Dendritic cell treated with granulocyte-macrophage colony-stimulating factor and Interleukin-4, amounts not matched to agents 40 ng/mL and 50 ng/mL, for 4 days (primary cell): ENCODE measurements at regions not wholly inside any gene's neighbourhood (a gene's known extent, or its start where the extent isn't known, plus 50 kb on each side); places are given as distances from the start of the nearest gene placed in this dataset.

Experiments used
- H3K27ac Mint-ChIP-seq: one replicate; pipeline ENCODE4 v1.8.0; 2022; ENCODE audit warnings: mild to moderate bottlenecking, mixed read lengths
- H3K27me3 Mint-ChIP-seq: one replicate; pipeline ENCODE4 v1.8.0; 2022; ENCODE audit warnings: mild to moderate bottlenecking, mixed read lengths
- H3K36me3 Mint-ChIP-seq: one replicate; pipeline ENCODE4 v1.8.0; 2022; ENCODE audit warnings: low read depth, mixed read lengths
- H3K4me1 Mint-ChIP-seq: one replicate; pipeline ENCODE4 v1.8.0; 2022; ENCODE audit warnings: low read depth, mixed read lengths
- H3K4me3 Mint-ChIP-seq: one replicate; pipeline ENCODE4 v1.8.0; 2022; ENCODE audit warnings: mild to moderate bottlenecking, moderate library complexity, mixed read lengths
- H3K9me3 Mint-ChIP-seq: one replicate; pipeline ENCODE4 v1.8.0; 2022; ENCODE audit warnings: mixed read lengths
- intact Hi-C: fragments of 100-400 bp; cut with micrococcal nuclease; formaldehyde crosslinking; loops from one replicate; pipeline ENCODE4 v1.15.0; 2022

- Mint-ChIP-seq H3K27ac (no peak overlapping the region), H3K9me3 (no peaks in the 10 kb centered on the region), H3K27me3 (peaks cover 24% of the 10 kb centered on the region), H3K36me3 (no peaks in the 10 kb centered on the region), H3K4me3 (no peak overlapping the region), H3K4me1 (peaks cover 5% of the 10 kb centered on the region)
- intact Hi-C loops: no loop called here
Observed at GRCh38 chr7:26553128-26553527, 261.5 kb downstream of the SNX10 start.

- H3K4me3 Mint-ChIP-seq: no peak overlapping the region
- H3K36me3 Mint-ChIP-seq: no peaks in the 10 kb centered on the region
- no peaks in the 10 kb centered on the region for H3K9me3 Mint-ChIP-seq
- intact Hi-C loops: no loop called here
- no peak overlapping the region for H3K27ac Mint-ChIP-seq
- H3K4me1 Mint-ChIP-seq: peaks cover 5% of the 10 kb centered on the region
- H3K27me3 Mint-ChIP-seq: peaks cover 23% of the 10 kb centered on the region
Observed at GRCh38 chr7:26553582-26553981, 261.9 kb downstream of the SNX10 start.

GRCh38 chr7:26554952-26555351, 263.3 kb downstream of the SNX10 start:
- peaks cover 5% of the 10 kb centered on the region for H3K4me1 Mint-ChIP-seq
- H3K9me3 Mint-ChIP-seq: no peaks in the 10 kb centered on the region
- H3K4me3 Mint-ChIP-seq: no peak overlapping the region
- H3K27ac Mint-ChIP-seq: no peak overlapping the region
- H3K27me3 Mint-ChIP-seq: peaks cover 19% of the 10 kb centered on the region
- no peaks in the 10 kb centered on the region for H3K36me3 Mint-ChIP-seq
- intact Hi-C loops: no loop called here

- intact Hi-C loops: no loop called here
- Mint-ChIP-seq H3K4me1 (no peaks in the 10 kb centered on the region), H3K27me3 (peaks cover 10% of the 10 kb centered on the region), H3K4me3 (no peak overlapping the region), H3K27ac (no peak overlapping the region), H3K9me3 (no peaks in the 10 kb centered on the region), H3K36me3 (no peaks in the 10 kb centered on the region)
Observed at GRCh38 chr7:26556061-26556881, 264.6 kb downstream of the SNX10 start.

GRCh38 chr7:26560526-26561256, 269.0 kb downstream of the SNX10 start:
- no peaks in the 10 kb centered on the region for H3K4me1 Mint-ChIP-seq
- H3K9me3 Mint-ChIP-seq: no peaks in the 10 kb centered on the region
- peaks cover 1% of the 10 kb centered on the region for H3K27me3 Mint-ChIP-seq
- H3K36me3 Mint-ChIP-seq: no peaks in the 10 kb centered on the region
- H3K4me3 Mint-ChIP-seq: no peak overlapping the region
- intact Hi-C loops: no loop called here
- H3K27ac Mint-ChIP-seq: no peak overlapping the region

GRCh38 chr7:26562841-26563240, 271.2 kb downstream of the SNX10 start:
- Mint-ChIP-seq H3K4me3 (no peak overlapping the region), H3K9me3 (no peaks in the 10 kb centered on the region), H3K27me3 (peaks cover 1% of the 10 kb centered on the region), H3K36me3 (no peaks in the 10 kb centered on the region), H3K4me1 (no peaks in the 10 kb centered on the region), H3K27ac (no peak overlapping the region)
- intact Hi-C loops: no loop called here

GRCh38 chr7:26563406-26563805, 271.7 kb downstream of the SNX10 start:
- Mint-ChIP-seq H3K27ac (no peak overlapping the region), H3K27me3 (peaks cover 1% of the 10 kb centered on the region), H3K36me3 (no peaks in the 10 kb centered on the region), H3K4me3 (no peak overlapping the region), H3K4me1 (no peaks in the 10 kb centered on the region), H3K9me3 (no peaks in the 10 kb centered on the region)
- intact Hi-C loops: no loop called here

- Mint-ChIP-seq H3K27ac (no peak overlapping the region), H3K36me3 (no peaks in the 10 kb centered on the region), H3K4me3 (no peak overlapping the region), H3K9me3 (peaks cover 14% of the 10 kb centered on the region), H3K4me1 (no peaks in the 10 kb centered on the region), H3K27me3 (peaks cover 2% of the 10 kb centered on the region)
- intact Hi-C loops: no loop called here
Observed at GRCh38 chr7:26567266-26567665, 275.6 kb downstream of the SNX10 start.

GRCh38 chr7:26574476-26574875, 282.8 kb downstream of the SNX10 start:
- Mint-ChIP-seq H3K36me3 (no peaks in the 10 kb centered on the region), H3K27ac (no peak overlapping the region), H3K9me3 (peaks cover 14% of the 10 kb centered on the region), H3K27me3 (peaks cover 4% of the 10 kb centered on the region), H3K4me1 (no peaks in the 10 kb centered on the region), H3K4me3 (no peak overlapping the region)
- intact Hi-C loops: no loop called here

- H3K9me3 Mint-ChIP-seq: no peaks in the 10 kb centered on the region
- no peaks in the 10 kb centered on the region for H3K4me1 Mint-ChIP-seq
- no peak overlapping the region for H3K4me3 Mint-ChIP-seq
- no peak overlapping the region for H3K27ac Mint-ChIP-seq
- H3K27me3 Mint-ChIP-seq: peaks cover 3% of the 10 kb centered on the region
- no peaks in the 10 kb centered on the region for H3K36me3 Mint-ChIP-seq
- intact Hi-C loops: no loop called here
Observed at GRCh38 chr7:26580064-26580591, 284.3 kb downstream of the SKAP2 start.

GRCh38 chr7:26580711-26581110, 283.7 kb downstream of the SKAP2 start:
- H3K27ac Mint-ChIP-seq: no peak overlapping the region
- no peaks in the 10 kb centered on the region for H3K4me1 Mint-ChIP-seq
- intact Hi-C loops: no loop called here
- H3K4me3 Mint-ChIP-seq: no peak overlapping the region
- peaks cover 2% of the 10 kb centered on the region for H3K27me3 Mint-ChIP-seq
- no peaks in the 10 kb centered on the region for H3K36me3 Mint-ChIP-seq
- no peaks in the 10 kb centered on the region for H3K9me3 Mint-ChIP-seq

- H3K27ac Mint-ChIP-seq: no peak overlapping the region
- H3K9me3 Mint-ChIP-seq: no peaks in the 10 kb centered on the region
- no peak overlapping the region for H3K4me3 Mint-ChIP-seq
- peaks cover 10% of the 10 kb centered on the region for H3K4me1 Mint-ChIP-seq
- intact Hi-C loops: no loop called here
- H3K36me3 Mint-ChIP-seq: no peaks in the 10 kb centered on the region
- H3K27me3 Mint-ChIP-seq: peaks cover 3% of the 10 kb centered on the region
Observed at GRCh38 chr7:26583094-26583648, 281.2 kb downstream of the SKAP2 start.

GRCh38 chr7:26584326-26584725, 280.1 kb downstream of the SKAP2 start:
- Mint-ChIP-seq H3K9me3 (no peaks in the 10 kb centered on the region), H3K27me3 (peaks cover 7% of the 10 kb centered on the region)

GRCh38 chr7:26584987-26585665, 279.3 kb downstream of the SKAP2 start:
- Mint-ChIP-seq H3K27me3 (peaks cover 7% of the 10 kb centered on the region), H3K4me3 (no peak overlapping the region), H3K9me3 (no peaks in the 10 kb centered on the region), H3K36me3 (no peaks in the 10 kb centered on the region), H3K4me1 (peaks cover 12% of the 10 kb centered on the region), H3K27ac (no peak overlapping the region)
- intact Hi-C loops: no loop called here

More at GRCh38 chr7:26584326-26584725, 280.1 kb downstream of the SKAP2 start:
- H3K4me1 Mint-ChIP-seq: peaks cover 12% of the 10 kb centered on the region
- H3K4me3 Mint-ChIP-seq: no peak overlapping the region
- H3K36me3 Mint-ChIP-seq: no peaks in the 10 kb centered on the region
- intact Hi-C loops: no loop called here
- H3K27ac Mint-ChIP-seq: no peak overlapping the region
